ENCODE measurements at regions not wholly inside any gene's neighbourhood (a gene's known extent, or its start where the extent isn't known, plus 50 kb on each side); places are given as distances from the start of the nearest gene placed in this dataset.
A peak's percentile ranks its signal among the peaks of the same experiment; 100 is the strongest.
"Not testable (repeated sequence)": the region's sequence is repeated elsewhere in the genome, so short reads cannot be mapped to it uniquely, and the experiment has no call there.

- DNase-seq = no peak
- H3K27ac ChIP-seq (ENCODE audit: insufficient read depth in 1 of 2, low read depth in 1 of 2, low read length in 2 of 2, poor library complexity in 1 of 2, severe bottlenecking in 2 of 2) = no peak overlapping the region
- no peak overlapping the region for H3K4me3 ChIP-seq (ENCODE audit: control insufficient read depth in 1 of 7, extremely low read depth in 1 of 7, insufficient read depth in 4 of 7, low read depth in 2 of 7, low read length in 6 of 7)
- no peaks in the 10 kb centered on the region for H3K4me1 ChIP-seq (ENCODE audit: control extremely low read depth in 1 of 4, control insufficient read depth in 4 of 4, insufficient read depth in 4 of 4, low read length in 3 of 4)
- CTCF ChIA-PET = no interaction called here
- 92% methylated on average over 2 of the region's 4 CpGs for WGBS (ENCODE audit: insufficient coverage)
- POLR2A ChIA-PET = no interaction called here
- H3K36me3 ChIP-seq (ENCODE audit: control insufficient read depth in 4 of 4, insufficient read depth in 4 of 4, low read length in 3 of 4) = no peaks in the 10 kb centered on the region
- no peaks in the 10 kb centered on the region for H3K27me3 ChIP-seq (replicated peaks in 2 of 5; ENCODE audit: control insufficient read depth in 4 of 5, insufficient read depth in 5 of 5, low read length in 4 of 5)
- no peaks in the 10 kb centered on the region for H3K9me3 ChIP-seq (ENCODE audit: control extremely low read depth in 1 of 5, control insufficient read depth in 4 of 5, insufficient read depth in 2 of 5, low read depth in 1 of 5, low read length in 4 of 5)
Observed at GRCh38 chr9:102767076-102767475, 228.1 kb upstream of the CYLC2 start.

- no peak overlapping the region for H3K27ac ChIP-seq (ENCODE audit: insufficient read depth in 1 of 2, low read depth in 1 of 2, low read length in 2 of 2, poor library complexity in 1 of 2, severe bottlenecking in 2 of 2)
- no peaks in the 10 kb centered on the region for H3K4me1 ChIP-seq (ENCODE audit: control extremely low read depth in 1 of 4, control insufficient read depth in 4 of 4, insufficient read depth in 4 of 4, low read length in 3 of 4)
- DNase-seq = no peak
- WGBS (ENCODE audit: insufficient coverage) = 80% methylated on average over 1 of the region's 1 CpG
- H3K9me3 ChIP-seq (ENCODE audit: control extremely low read depth in 1 of 5, control insufficient read depth in 4 of 5, insufficient read depth in 2 of 5, low read depth in 1 of 5, low read length in 4 of 5) = no peaks in the 10 kb centered on the region
- no peaks in the 10 kb centered on the region for H3K36me3 ChIP-seq (ENCODE audit: control insufficient read depth in 4 of 4, insufficient read depth in 4 of 4, low read length in 3 of 4)
- no peak overlapping the region for H3K4me3 ChIP-seq (ENCODE audit: control insufficient read depth in 1 of 7, extremely low read depth in 1 of 7, insufficient read depth in 4 of 7, low read depth in 2 of 7, low read length in 6 of 7)
- H3K27me3 ChIP-seq (replicated peaks in 2 of 5; ENCODE audit: control insufficient read depth in 4 of 5, insufficient read depth in 5 of 5, low read length in 4 of 5) = no peaks in the 10 kb centered on the region
- ChIA-PET CTCF (no interaction called here), POLR2A (no interaction called here)
Observed at GRCh38 chr9:102740578-102740977, 254.6 kb upstream of the CYLC2 start.

GRCh38 chr9:102728946-102729345 lies 266.2 kb upstream of the CYLC2 start:
- CTCF ChIA-PET = no interaction called here

GRCh38 chr9:102714184-102714583 lies 280.9 kb upstream of the CYLC2 start:
- Histone ChIP-seq H3K27ac (ENCODE audit: insufficient read depth in 1 of 2, low read depth in 1 of 2, low read length in 2 of 2, poor library complexity in 1 of 2, severe bottlenecking in 2 of 2) (no peak overlapping the region), H3K4me1 (ENCODE audit: control extremely low read depth in 1 of 4, control insufficient read depth in 4 of 4, insufficient read depth in 4 of 4, low read length in 3 of 4) (no peaks in the 10 kb centered on the region), H3K4me3 (ENCODE audit: control insufficient read depth in 1 of 7, extremely low read depth in 1 of 7, insufficient read depth in 4 of 7, low read depth in 2 of 7, low read length in 6 of 7) (no peak overlapping the region), H3K9me3 (ENCODE audit: control extremely low read depth in 1 of 5, control insufficient read depth in 4 of 5, insufficient read depth in 2 of 5, low read depth in 1 of 5, low read length in 4 of 5) (peaks cover 0 to 12% (median 0%) of the 10 kb centered on the region in 5 experiments), H3K27me3 (replicated peaks in 2 of 5; ENCODE audit: control insufficient read depth in 4 of 5, insufficient read depth in 5 of 5, low read length in 4 of 5) (no peaks in the 10 kb centered on the region), H3K36me3 (ENCODE audit: control insufficient read depth in 4 of 4, insufficient read depth in 4 of 4, low read length in 3 of 4) (no peaks in the 10 kb centered on the region)
- no peak for DNase-seq
- ChIA-PET CTCF (no interaction called here), POLR2A (no interaction called here)
- no CpG with 5 or more reads among the region's 3 CpGs for WGBS (ENCODE audit: insufficient coverage)

More at GRCh38 chr9:102728946-102729345, 266.2 kb upstream of the CYLC2 start:
- no peak for DNase-seq
- Histone ChIP-seq H3K27me3 (replicated peaks in 2 of 5; ENCODE audit: control insufficient read depth in 4 of 5, insufficient read depth in 5 of 5, low read length in 4 of 5) (no peaks in the 10 kb centered on the region), H3K36me3 (ENCODE audit: control insufficient read depth in 4 of 4, insufficient read depth in 4 of 4, low read length in 3 of 4) (no peaks in the 10 kb centered on the region), H3K27ac (ENCODE audit: insufficient read depth in 1 of 2, low read depth in 1 of 2, low read length in 2 of 2, poor library complexity in 1 of 2, severe bottlenecking in 2 of 2) (no peak overlapping the region), H3K9me3 (ENCODE audit: control extremely low read depth in 1 of 5, control insufficient read depth in 4 of 5, insufficient read depth in 2 of 5, low read depth in 1 of 5, low read length in 4 of 5) (peaks cover 0 to 3% (median 0%) of the 10 kb centered on the region in 5 experiments), H3K4me3 (ENCODE audit: control insufficient read depth in 1 of 7, extremely low read depth in 1 of 7, insufficient read depth in 4 of 7, low read depth in 2 of 7, low read length in 6 of 7) (no peak overlapping the region), H3K4me1 (ENCODE audit: control extremely low read depth in 1 of 4, control insufficient read depth in 4 of 4, insufficient read depth in 4 of 4, low read length in 3 of 4) (no peaks in the 10 kb centered on the region)
- POLR2A ChIA-PET = no interaction called here
- 100% methylated on average over 4 of the region's 6 CpGs for WGBS (ENCODE audit: insufficient coverage)

GRCh38 chr9:102712910-102713309 lies 282.2 kb upstream of the CYLC2 start:
- 90% methylated on average over 8 of the region's 8 CpGs for WGBS (ENCODE audit: insufficient coverage)
- peak in 1 of 3 donors; percentile 1 for DNase-seq
- CTCF ChIA-PET; POLR2A ChIA-PET; H3K4me1 ChIP-seq (ENCODE audit: control extremely low read depth in 1 of 4, control insufficient read depth in 4 of 4, insufficient read depth in 4 of 4, low read length in 3 of 4); H3K27me3 ChIP-seq (replicated peaks in 2 of 5; ENCODE audit: control insufficient read depth in 4 of 5, insufficient read depth in 5 of 5, low read length in 4 of 5); H3K4me3 ChIP-seq (ENCODE audit: control insufficient read depth in 1 of 7, extremely low read depth in 1 of 7, insufficient read depth in 4 of 7, low read depth in 2 of 7, low read length in 6 of 7); H3K27ac ChIP-seq (ENCODE audit: insufficient read depth in 1 of 2, low read depth in 1 of 2, low read length in 2 of 2, poor library complexity in 1 of 2, severe bottlenecking in 2 of 2); H3K36me3 ChIP-seq (ENCODE audit: control insufficient read depth in 4 of 4, insufficient read depth in 4 of 4, low read length in 3 of 4): not testable (repeated sequence)
- peaks cover 0 to 11% (median 0%) of the 10 kb centered on the region in 5 experiments for H3K9me3 ChIP-seq (ENCODE audit: control extremely low read depth in 1 of 5, control insufficient read depth in 4 of 5, insufficient read depth in 2 of 5, low read depth in 1 of 5, low read length in 4 of 5)

- no peaks in the 10 kb centered on the region for H3K4me1 ChIP-seq (ENCODE audit: control extremely low read depth in 1 of 4, control insufficient read depth in 4 of 4, insufficient read depth in 4 of 4, low read length in 3 of 4)
- H3K27me3 ChIP-seq (replicated peaks in 2 of 5; ENCODE audit: control insufficient read depth in 4 of 5, insufficient read depth in 5 of 5, low read length in 4 of 5) = no peaks in the 10 kb centered on the region
- POLR2A ChIA-PET = no interaction called here
- no peaks in the 10 kb centered on the region for H3K36me3 ChIP-seq (ENCODE audit: control insufficient read depth in 4 of 4, insufficient read depth in 4 of 4, low read length in 3 of 4)
- WGBS (ENCODE audit: insufficient coverage) = 81% methylated on average over 4 of the region's 5 CpGs
- no peak for DNase-seq
- H3K4me3 ChIP-seq (ENCODE audit: control insufficient read depth in 1 of 7, extremely low read depth in 1 of 7, insufficient read depth in 4 of 7, low read depth in 2 of 7, low read length in 6 of 7) = no peak overlapping the region
- H3K27ac ChIP-seq (ENCODE audit: insufficient read depth in 1 of 2, low read depth in 1 of 2, low read length in 2 of 2, poor library complexity in 1 of 2, severe bottlenecking in 2 of 2) = no peak overlapping the region
- CTCF ChIA-PET = no interaction called here
- no peaks in the 10 kb centered on the region for H3K9me3 ChIP-seq (ENCODE audit: control extremely low read depth in 1 of 5, control insufficient read depth in 4 of 5, insufficient read depth in 2 of 5, low read depth in 1 of 5, low read length in 4 of 5)
Observed at GRCh38 chr9:102700936-102701335, 294.2 kb upstream of the CYLC2 start.

- Histone ChIP-seq H3K27me3 (replicated peaks in 2 of 5; ENCODE audit: control insufficient read depth in 4 of 5, insufficient read depth in 5 of 5, low read length in 4 of 5) (no peaks in the 10 kb centered on the region), H3K4me1 (ENCODE audit: control extremely low read depth in 1 of 4, control insufficient read depth in 4 of 4, insufficient read depth in 4 of 4, low read length in 3 of 4) (no peaks in the 10 kb centered on the region), H3K4me3 (ENCODE audit: control insufficient read depth in 1 of 7, extremely low read depth in 1 of 7, insufficient read depth in 4 of 7, low read depth in 2 of 7, low read length in 6 of 7) (no peak overlapping the region), H3K36me3 (ENCODE audit: control insufficient read depth in 4 of 4, insufficient read depth in 4 of 4, low read length in 3 of 4) (no peaks in the 10 kb centered on the region), H3K9me3 (ENCODE audit: control extremely low read depth in 1 of 5, control insufficient read depth in 4 of 5, insufficient read depth in 2 of 5, low read depth in 1 of 5, low read length in 4 of 5) (no peaks in the 10 kb centered on the region), H3K27ac (ENCODE audit: insufficient read depth in 1 of 2, low read depth in 1 of 2, low read length in 2 of 2, poor library complexity in 1 of 2, severe bottlenecking in 2 of 2) (no peak overlapping the region)
- no peak for DNase-seq
- CTCF ChIA-PET = no interaction called here
- POLR2A ChIA-PET = no interaction called here
- 83% methylated on average over 3 of the region's 3 CpGs for WGBS (ENCODE audit: insufficient coverage)
Observed at GRCh38 chr9:102669220-102669619, 325.9 kb upstream of the CYLC2 start.

Data from common myeloid progenitor, CD34-positive (primary cell).